A549 (cell line): ENCODE measurements at regions not wholly inside any gene's neighbourhood (a gene's known extent, or its start where the extent isn't known, plus 50 kb on each side); places are given as distances from the start of the nearest gene placed in this dataset.

Experiments
- CHD4 ChIP-seq: fragments of 200-600 bp; sonication (generic); IDR thresholded peaks from 2 replicates; pipeline ENCODE4 v1.6.1; 2016; ENCODE audit warnings: antibody characterized with exemption, mild to moderate bottlenecking, borderline replicate concordance
- EHMT2 ChIP-seq: fragments of 200-600 bp; sonication (generic); IDR thresholded peaks from 2 replicates; pipeline ENCODE4 v1.6.1; 2016; ENCODE audit warnings: antibody characterized with exemption, low read depth, mild to moderate bottlenecking, moderate library complexity
- ELK1 ChIP-seq: fragments of 150-350 bp; IDR thresholded peaks from 2 replicates; pipeline ENCODE4 v1.6.1; 2014; ENCODE audit warnings: low read depth, mild to moderate bottlenecking, low read length
- EP300 ChIP-seq, 2 experiments: fragments of >200 bp; sonication (Bioruptor Twin); formaldehyde crosslinking; IDR thresholded peaks; 2 replicates in 1 of 2; 3 replicates in 1 of 2; pipeline ENCODE4 v1.6.1; 2016 to 2017
- MAFK ChIP-seq: fragments of 450-650 bp; IDR thresholded peaks from 2 replicates; pipeline ENCODE4 v1.6.1; 2014; ENCODE audit not compliant: partially characterized antibody
- MYC ChIP-seq: IDR thresholded peaks from 2 replicates; pipeline ENCODE4 v1.6.1; 2012; ENCODE audit warnings: mild to moderate bottlenecking, inconsistent platforms, low read length, improper control_type of control experiment, borderline replicate concordance
- POLR2A ChIP-seq: IDR thresholded peaks from 2 replicates; pipeline ENCODE4 v1.6.1; 2012; ENCODE audit warnings: mild to moderate bottlenecking, low read length
- RCOR1 ChIP-seq: fragments of 150-350 bp; IDR thresholded peaks from 2 replicates; pipeline ENCODE4 v1.6.1; 2014; ENCODE audit warnings: antibody characterized with exemption, low read length, low read depth
- REST ChIP-seq: fragments of 200-600 bp; sonication (generic); IDR thresholded peaks from 2 replicates; pipeline ENCODE4 v1.6.1; 2016; ENCODE audit warnings: antibody characterized with exemption, mild to moderate bottlenecking, moderate library complexity
- ZFP36 ChIP-seq: fragments of 450-650 bp; IDR thresholded peaks from 2 replicates; pipeline ENCODE4 v1.6.1; 2014; ENCODE audit warnings: borderline replicate concordance; ENCODE audit not compliant: partially characterized antibody
- TF ChIP-seq, protein P1 (sequence below): fragments of >200 bp; sonication (Bioruptor Twin); formaldehyde crosslinking; IDR thresholded peaks from 3 replicates; pipeline ENCODE4 v1.5.1; 2016
- TF ChIP-seq, protein P2 (sequence below): fragments of 250-450 bp; sonication (Bioruptor Pico); IDR thresholded peaks from 2 replicates; pipeline ENCODE4 v1.5.0; 2020; ENCODE audit warnings: low read depth, mild to moderate bottlenecking, moderate library complexity

DNA sequence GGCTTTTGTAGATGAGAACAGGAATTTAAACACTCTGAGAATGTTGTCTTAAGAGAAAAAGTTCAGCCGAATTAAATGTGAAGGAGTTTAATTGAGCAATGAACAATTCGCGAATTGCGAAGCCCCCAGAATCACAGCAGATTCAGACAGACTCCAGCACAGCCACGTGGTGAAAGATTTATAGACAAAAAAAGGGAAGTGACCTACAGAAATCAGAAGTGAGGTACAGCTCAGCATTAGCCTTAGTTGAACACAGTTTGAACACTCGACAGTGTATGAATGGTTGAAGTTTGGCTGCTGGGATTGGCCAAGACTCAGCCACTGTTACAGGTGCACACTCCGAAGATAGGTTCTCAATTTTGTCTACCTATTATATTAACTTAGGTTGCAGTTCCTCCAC, 264.0 kb upstream of the CHST9 start:
- TF ChIP-seq POLR2A (no peak), MYC (no peak), ZFP36 (no peak), EP300 (IDR thresholded peaks at IDR 0.05) (no peak), EHMT2 (no peak), RCOR1 (no peak), ELK1 (no peak), CHD4 (no peak), REST (no peak), MAFK (no peak)
- TF ChIP-seq, protein P1, sequence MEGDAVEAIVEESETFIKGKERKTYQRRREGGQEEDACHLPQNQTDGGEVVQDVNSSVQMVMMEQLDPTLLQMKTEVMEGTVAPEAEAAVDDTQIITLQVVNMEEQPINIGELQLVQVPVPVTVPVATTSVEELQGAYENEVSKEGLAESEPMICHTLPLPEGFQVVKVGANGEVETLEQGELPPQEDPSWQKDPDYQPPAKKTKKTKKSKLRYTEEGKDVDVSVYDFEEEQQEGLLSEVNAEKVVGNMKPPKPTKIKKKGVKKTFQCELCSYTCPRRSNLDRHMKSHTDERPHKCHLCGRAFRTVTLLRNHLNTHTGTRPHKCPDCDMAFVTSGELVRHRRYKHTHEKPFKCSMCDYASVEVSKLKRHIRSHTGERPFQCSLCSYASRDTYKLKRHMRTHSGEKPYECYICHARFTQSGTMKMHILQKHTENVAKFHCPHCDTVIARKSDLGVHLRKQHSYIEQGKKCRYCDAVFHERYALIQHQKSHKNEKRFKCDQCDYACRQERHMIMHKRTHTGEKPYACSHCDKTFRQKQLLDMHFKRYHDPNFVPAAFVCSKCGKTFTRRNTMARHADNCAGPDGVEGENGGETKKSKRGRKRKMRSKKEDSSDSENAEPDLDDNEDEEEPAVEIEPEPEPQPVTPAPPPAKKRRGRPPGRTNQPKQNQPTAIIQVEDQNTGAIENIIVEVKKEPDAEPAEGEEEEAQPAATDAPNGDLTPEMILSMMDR: no peak
- TF ChIP-seq, protein P2, sequence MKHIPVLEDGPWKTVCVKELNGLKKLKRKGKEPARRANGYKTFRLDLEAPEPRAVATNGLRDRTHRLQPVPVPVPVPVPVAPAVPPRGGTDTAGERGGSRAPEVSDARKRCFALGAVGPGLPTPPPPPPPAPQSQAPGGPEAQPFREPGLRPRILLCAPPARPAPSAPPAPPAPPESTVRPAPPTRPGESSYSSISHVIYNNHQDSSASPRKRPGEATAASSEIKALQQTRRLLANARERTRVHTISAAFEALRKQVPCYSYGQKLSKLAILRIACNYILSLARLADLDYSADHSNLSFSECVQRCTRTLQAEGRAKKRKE (CRISPR knock-in tag): no peak
